GM23338 (cell line): ENCODE measurements at regions not wholly inside any gene's neighbourhood (a gene's known extent, or its start where the extent isn't known, plus 50 kb on each side); places are given as distances from the start of the nearest gene placed in this dataset.

Source experiments
- ATAC-seq: fragments of 200-7000 bp; cut with Tn5 transposase; 3 replicates; pipeline ENCODE4 v1.9.1; 2020
- DNase-seq: peaks from one replicate; pipeline ENCODE4 v3.0.0-alpha.2; 2015; ENCODE audit warnings: low spot score
- H2AFZ ChIP-seq: fragments of 200-600 bp; sonication (generic); 2 replicates; pipeline ENCODE4 v1.8.0; 2016; ENCODE audit warnings: antibody characterized with exemption, mild to moderate bottlenecking, moderate library complexity
- H3F3A ChIP-seq: fragments of 200-600 bp; sonication (generic); replicated peaks from 2 replicates; pipeline ENCODE4 v1.8.0; 2017; ENCODE audit warnings: antibody characterized with exemption, mixed run types, low read depth
- H3K27ac ChIP-seq: fragments of 200-600 bp; sonication (generic); 2 replicates; pipeline ENCODE4 v1.6.1; 2016; ENCODE audit warnings: low read depth
- H3K27me3 ChIP-seq: fragments of 200-600 bp; sonication (generic); 2 replicates; pipeline ENCODE4 v1.8.0; 2016; ENCODE audit warnings: mild to moderate bottlenecking, mixed run types, moderate library complexity; ENCODE audit not compliant: insufficient read depth
- H3K36me3 ChIP-seq: fragments of 200-600 bp; sonication (generic); 2 replicates; pipeline ENCODE4 v1.8.0; 2016; ENCODE audit warnings: mild to moderate bottlenecking; ENCODE audit not compliant: insufficient read depth
- H3K4me1 ChIP-seq: fragments of 200-600 bp; sonication (generic); 2 replicates; pipeline ENCODE4 v1.8.0; 2016; ENCODE audit warnings: mild to moderate bottlenecking, moderate library complexity; ENCODE audit not compliant: insufficient read depth
- H3K4me2 ChIP-seq: fragments of 200-600 bp; sonication (generic); 2 replicates; pipeline ENCODE4 v1.7.1; 2017; ENCODE audit warnings: mixed run types
- H3K4me3 ChIP-seq: fragments of 200-600 bp; sonication (generic); 2 replicates; pipeline ENCODE4 v1.6.1; 2016; ENCODE audit warnings: mixed run types
- H3K79me2 ChIP-seq: fragments of 200-600 bp; sonication (generic); replicated peaks from 2 replicates; pipeline ENCODE4 v1.8.0; 2017; ENCODE audit warnings: mild to moderate bottlenecking; ENCODE audit not compliant: insufficient read depth
- H3K9me2 ChIP-seq: fragments of 200-600 bp; sonication (generic); 2 replicates; pipeline ENCODE4 v1.8.0; 2017; ENCODE audit not compliant: insufficient read depth
- H4K20me1 ChIP-seq: fragments of 200-600 bp; sonication (generic); replicated peaks from 2 replicates; pipeline ENCODE4 v1.8.0; 2017; ENCODE audit warnings: mild to moderate bottlenecking; ENCODE audit not compliant: insufficient read depth
- H3K27ac Mint-ChIP-seq: 2 replicates; pipeline ENCODE4 v1.8.0; 2020; ENCODE audit warnings: inconsistent platforms, mild to moderate bottlenecking, moderate library complexity, mixed read lengths
- H3K27me3 Mint-ChIP-seq: 3 replicates; pipeline ENCODE4 v1.8.0; 2022; ENCODE audit warnings: low read depth, mild to moderate bottlenecking, moderate library complexity, mixed read lengths, inconsistent platforms; ENCODE audit not compliant: insufficient read depth, poor library complexity
- H3K36me3 Mint-ChIP-seq: 3 replicates; pipeline ENCODE4 v1.8.0; 2021; ENCODE audit warnings: low read depth, mild to moderate bottlenecking, inconsistent platforms, moderate library complexity, mixed read lengths
- H3K4me1 Mint-ChIP-seq: 3 replicates; pipeline ENCODE4 v1.8.0; 2020; ENCODE audit warnings: mild to moderate bottlenecking, inconsistent platforms, mixed read lengths
- H3K4me3 Mint-ChIP-seq: 3 replicates; pipeline ENCODE4 v1.8.0; 2021; ENCODE audit warnings: moderate library complexity, mild to moderate bottlenecking, inconsistent platforms, mixed read lengths
- H3K9me3 Mint-ChIP-seq: 3 replicates; pipeline ENCODE4 v1.8.0; 2020; ENCODE audit warnings: moderate library complexity, mild to moderate bottlenecking, inconsistent platforms, mixed read lengths
- CREB1 ChIP-seq: fragments of 250-450 bp; sonication (Bioruptor Pico); IDR thresholded peaks from 2 replicates; pipeline ENCODE4 v1.5.0; 2020; ENCODE audit warnings: low read depth, mild to moderate bottlenecking, moderate library complexity
- EZH2 ChIP-seq: fragments of 200-600 bp; sonication (generic); IDR thresholded peaks from one replicate; pipeline ENCODE4 v1.8.0; 2017; ENCODE audit warnings: antibody characterized with exemption, mild to moderate bottlenecking, low read depth; ENCODE audit not compliant: unreplicated experiment
- EZH2phosphoT487 ChIP-seq: fragments of 200-600 bp; sonication (generic); IDR thresholded peaks from one replicate; pipeline ENCODE4 v1.8.1; 2018; ENCODE audit warnings: antibody characterized with exemption; ENCODE audit not compliant: unreplicated experiment
- POLR2AphosphoS5 ChIP-seq: IDR thresholded peaks from 2 replicates; pipeline ENCODE4 v1.6.1; 2016; ENCODE audit warnings: antibody characterized with exemption, low read depth
- TF ChIP-seq, protein P1 (sequence below): fragments of 250-450 bp; sonication (Bioruptor Pico); IDR thresholded peaks from 2 replicates; pipeline ENCODE4 v1.5.0; 2020; ENCODE audit warnings: mild to moderate bottlenecking, moderate library complexity
- TF ChIP-seq, protein P2 (sequence below), 2 experiments: fragments of 200-600 bp in 1 of 2; sonication (generic) in 1 of 2; conservative IDR thresholded peaks; 2 replicates each; pipeline versions ENCODE4 v1.5.1 to v1.6.1; 2016 to 2017; ENCODE audit warnings: antibody characterized with exemption in 2 of 2, low read depth in 2 of 2, mild to moderate bottlenecking in 2 of 2, moderate library complexity in 1 of 2
- TF ChIP-seq, protein P3 (sequence below): IDR thresholded peaks from 2 replicates; pipeline ENCODE4 v1.6.1; 2016; ENCODE audit warnings: antibody characterized with exemption

DNA sequence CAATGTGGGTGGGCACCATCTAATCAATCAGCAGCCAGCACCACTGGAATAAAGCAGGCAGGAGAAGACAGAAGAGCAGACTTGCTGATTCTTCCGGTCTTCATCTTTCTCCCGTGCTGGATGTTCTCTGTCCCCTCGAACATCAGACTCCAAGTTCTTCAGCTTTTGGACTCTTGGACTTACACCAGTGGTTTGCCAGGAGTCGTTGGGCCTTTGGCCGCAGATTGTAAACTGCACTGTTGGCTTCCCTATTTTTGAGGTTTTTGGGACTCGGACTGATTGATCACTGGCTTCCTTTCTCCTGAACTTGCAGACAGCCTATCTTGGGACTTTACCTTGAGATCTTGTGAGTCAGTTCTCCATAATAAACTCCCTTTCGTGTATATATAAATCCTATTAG lies 292.8 kb downstream of the BCHE start (continued):
- TF ChIP-seq, protein P1, sequence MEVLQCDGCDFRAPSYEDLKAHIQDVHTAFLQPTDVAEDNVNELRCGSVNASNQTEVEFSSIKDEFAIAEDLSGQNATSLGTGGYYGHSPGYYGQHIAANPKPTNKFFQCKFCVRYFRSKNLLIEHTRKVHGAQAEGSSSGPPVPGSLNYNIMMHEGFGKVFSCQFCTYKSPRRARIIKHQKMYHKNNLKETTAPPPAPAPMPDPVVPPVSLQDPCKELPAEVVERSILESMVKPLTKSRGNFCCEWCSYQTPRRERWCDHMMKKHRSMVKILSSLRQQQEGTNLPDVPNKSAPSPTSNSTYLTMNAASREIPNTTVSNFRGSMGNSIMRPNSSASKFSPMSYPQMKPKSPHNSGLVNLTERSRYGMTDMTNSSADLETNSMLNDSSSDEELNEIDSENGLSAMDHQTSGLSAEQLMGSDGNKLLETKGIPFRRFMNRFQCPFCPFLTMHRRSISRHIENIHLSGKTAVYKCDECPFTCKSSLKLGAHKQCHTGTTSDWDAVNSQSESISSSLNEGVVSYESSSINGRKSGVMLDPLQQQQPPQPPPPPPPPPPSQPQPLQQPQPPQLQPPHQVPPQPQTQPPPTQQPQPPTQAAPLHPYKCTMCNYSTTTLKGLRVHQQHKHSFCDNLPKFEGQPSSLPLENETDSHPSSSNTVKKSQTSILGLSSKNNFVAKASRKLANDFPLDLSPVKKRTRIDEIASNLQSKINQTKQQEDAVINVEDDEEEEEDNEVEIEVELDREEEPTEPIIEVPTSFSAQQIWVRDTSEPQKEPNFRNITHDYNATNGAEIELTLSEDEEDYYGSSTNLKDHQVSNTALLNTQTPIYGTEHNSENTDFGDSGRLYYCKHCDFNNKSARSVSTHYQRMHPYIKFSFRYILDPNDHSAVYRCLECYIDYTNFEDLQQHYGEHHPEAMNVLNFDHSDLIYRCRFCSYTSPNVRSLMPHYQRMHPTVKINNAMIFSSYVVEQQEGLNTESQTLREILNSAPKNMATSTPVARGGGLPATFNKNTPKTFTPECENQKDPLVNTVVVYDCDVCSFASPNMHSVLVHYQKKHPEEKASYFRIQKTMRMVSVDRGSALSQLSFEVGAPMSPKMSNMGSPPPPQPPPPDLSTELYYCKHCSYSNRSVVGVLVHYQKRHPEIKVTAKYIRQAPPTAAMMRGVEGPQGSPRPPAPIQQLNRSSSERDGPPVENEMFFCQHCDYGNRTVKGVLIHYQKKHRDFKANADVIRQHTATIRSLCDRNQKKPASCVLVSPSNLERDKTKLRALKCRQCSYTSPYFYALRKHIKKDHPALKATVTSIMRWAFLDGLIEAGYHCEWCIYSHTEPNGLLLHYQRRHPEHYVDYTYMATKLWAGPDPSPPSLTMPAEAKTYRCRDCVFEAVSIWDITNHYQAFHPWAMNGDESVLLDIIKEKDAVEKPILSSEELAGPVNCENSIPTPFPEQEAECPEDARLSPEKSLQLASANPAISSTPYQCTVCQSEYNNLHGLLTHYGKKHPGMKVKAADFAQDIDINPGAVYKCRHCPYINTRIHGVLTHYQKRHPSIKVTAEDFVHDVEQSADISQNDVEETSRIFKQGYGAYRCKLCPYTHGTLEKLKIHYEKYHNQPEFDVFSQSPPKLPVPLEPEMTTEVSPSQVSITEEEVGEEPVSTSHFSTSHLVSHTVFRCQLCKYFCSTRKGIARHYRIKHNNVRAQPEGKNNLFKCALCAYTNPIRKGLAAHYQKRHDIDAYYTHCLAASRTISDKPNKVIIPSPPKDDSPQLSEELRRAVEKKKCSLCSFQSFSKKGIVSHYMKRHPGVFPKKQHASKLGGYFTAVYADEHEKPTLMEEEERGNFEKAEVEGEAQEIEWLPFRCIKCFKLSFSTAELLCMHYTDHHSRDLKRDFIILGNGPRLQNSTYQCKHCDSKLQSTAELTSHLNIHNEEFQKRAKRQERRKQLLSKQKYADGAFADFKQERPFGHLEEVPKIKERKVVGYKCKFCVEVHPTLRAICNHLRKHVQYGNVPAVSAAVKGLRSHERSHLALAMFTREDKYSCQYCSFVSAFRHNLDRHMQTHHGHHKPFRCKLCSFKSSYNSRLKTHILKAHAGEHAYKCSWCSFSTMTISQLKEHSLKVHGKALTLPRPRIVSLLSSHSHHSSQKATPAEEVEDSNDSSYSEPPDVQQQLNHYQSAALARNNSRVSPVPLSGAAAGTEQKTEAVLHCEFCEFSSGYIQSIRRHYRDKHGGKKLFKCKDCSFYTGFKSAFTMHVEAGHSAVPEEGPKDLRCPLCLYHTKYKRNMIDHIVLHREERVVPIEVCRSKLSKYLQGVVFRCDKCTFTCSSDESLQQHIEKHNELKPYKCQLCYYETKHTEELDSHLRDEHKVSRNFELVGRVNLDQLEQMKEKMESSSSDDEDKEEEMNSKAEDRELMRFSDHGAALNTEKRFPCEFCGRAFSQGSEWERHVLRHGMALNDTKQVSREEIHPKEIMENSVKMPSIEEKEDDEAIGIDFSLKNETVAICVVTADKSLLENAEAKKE (CRISPR knock-in tag), result no peak

DNA sequence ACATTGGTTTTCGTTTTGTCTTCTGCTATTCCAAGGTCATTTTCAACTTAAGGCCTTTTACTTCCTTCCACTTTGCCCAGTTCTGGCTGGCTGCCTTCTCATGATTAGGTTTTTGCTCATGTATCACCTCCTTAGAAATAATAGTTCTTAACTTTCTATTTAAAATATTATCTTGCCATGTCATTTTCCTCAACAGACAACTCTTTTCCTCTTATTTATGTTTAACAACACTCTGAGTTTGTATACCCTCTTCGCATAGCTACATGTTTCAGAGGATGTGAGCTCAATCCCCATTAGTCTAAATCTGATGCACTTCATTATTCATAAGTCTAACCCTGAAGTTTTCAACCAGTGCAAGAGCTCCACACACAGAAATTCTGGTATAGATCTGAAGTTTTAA lies 299.1 kb downstream of the BCHE start:
- no peaks in the 10 kb centered on the region for H3F3A ChIP-seq
- Mint-ChIP-seq H3K27me3 (no peaks in the 10 kb centered on the region), H3K4me3 (no peak overlapping the region), H3K27ac (no peak overlapping the region), H3K36me3 (no peaks in the 10 kb centered on the region), H3K4me1 (no peaks in the 10 kb centered on the region), H3K9me3 (no peaks in the 10 kb centered on the region)
- no peak overlapping the region for H3K27ac ChIP-seq
- no peak for DNase-seq
- H3K4me2 ChIP-seq, result no peak overlapping the region
- no peaks in the 10 kb centered on the region for H4K20me1 ChIP-seq
- no peaks in the 10 kb centered on the region for H3K36me3 ChIP-seq
- no peaks in the 10 kb centered on the region for H3K9me2 ChIP-seq
- no peaks in the 10 kb centered on the region for H3K4me1 ChIP-seq
- no peak overlapping the region for H2AFZ ChIP-seq
- no peak overlapping the region for H3K4me3 ChIP-seq
- ATAC-seq, result no peak
- no peaks in the 10 kb centered on the region for H3K79me2 ChIP-seq
- H3K27me3 ChIP-seq, result no peaks in the 10 kb centered on the region
- TF ChIP-seq, protein P1 (CRISPR knock-in tag), result no peak
- no peak for TF ChIP-seq POLR2AphosphoS5
- TF ChIP-seq, protein P2, sequence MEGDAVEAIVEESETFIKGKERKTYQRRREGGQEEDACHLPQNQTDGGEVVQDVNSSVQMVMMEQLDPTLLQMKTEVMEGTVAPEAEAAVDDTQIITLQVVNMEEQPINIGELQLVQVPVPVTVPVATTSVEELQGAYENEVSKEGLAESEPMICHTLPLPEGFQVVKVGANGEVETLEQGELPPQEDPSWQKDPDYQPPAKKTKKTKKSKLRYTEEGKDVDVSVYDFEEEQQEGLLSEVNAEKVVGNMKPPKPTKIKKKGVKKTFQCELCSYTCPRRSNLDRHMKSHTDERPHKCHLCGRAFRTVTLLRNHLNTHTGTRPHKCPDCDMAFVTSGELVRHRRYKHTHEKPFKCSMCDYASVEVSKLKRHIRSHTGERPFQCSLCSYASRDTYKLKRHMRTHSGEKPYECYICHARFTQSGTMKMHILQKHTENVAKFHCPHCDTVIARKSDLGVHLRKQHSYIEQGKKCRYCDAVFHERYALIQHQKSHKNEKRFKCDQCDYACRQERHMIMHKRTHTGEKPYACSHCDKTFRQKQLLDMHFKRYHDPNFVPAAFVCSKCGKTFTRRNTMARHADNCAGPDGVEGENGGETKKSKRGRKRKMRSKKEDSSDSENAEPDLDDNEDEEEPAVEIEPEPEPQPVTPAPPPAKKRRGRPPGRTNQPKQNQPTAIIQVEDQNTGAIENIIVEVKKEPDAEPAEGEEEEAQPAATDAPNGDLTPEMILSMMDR (conservative IDR thresholded peaks at IDR 0.05; ENCODE audit: low read depth in 2 of 2), result no peak
- TF ChIP-seq, protein P3, sequence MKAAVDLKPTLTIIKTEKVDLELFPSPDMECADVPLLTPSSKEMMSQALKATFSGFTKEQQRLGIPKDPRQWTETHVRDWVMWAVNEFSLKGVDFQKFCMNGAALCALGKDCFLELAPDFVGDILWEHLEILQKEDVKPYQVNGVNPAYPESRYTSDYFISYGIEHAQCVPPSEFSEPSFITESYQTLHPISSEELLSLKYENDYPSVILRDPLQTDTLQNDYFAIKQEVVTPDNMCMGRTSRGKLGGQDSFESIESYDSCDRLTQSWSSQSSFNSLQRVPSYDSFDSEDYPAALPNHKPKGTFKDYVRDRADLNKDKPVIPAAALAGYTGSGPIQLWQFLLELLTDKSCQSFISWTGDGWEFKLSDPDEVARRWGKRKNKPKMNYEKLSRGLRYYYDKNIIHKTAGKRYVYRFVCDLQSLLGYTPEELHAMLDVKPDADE, result no peak
- no peak for TF ChIP-seq EZH2phosphoT487
- TF ChIP-seq EZH2, result no peak
- TF ChIP-seq CREB1 (CRISPR knock-in tag), result no peak
